Neural progenitor cell (in vitro differentiated cells): ENCODE measurements at regions not wholly inside any gene's neighbourhood (a gene's known extent, or its start where the extent isn't known, plus 50 kb on each side); places are given as distances from the start of the nearest gene placed in this dataset.

Experiments used
- DNase-seq: peaks from one replicate; pipeline ENCODE4 v3.0.0-alpha.2; 2016; ENCODE audit warnings: low spot score
- H2AFZ ChIP-seq: fragments of 200-600 bp; sonication (generic); replicated peaks from 2 replicates; pipeline ENCODE4 v1.6.1; 2016; ENCODE audit warnings: antibody characterized with exemption
- H3F3A ChIP-seq: fragments of 200-600 bp; sonication (generic); 2 replicates; pipeline ENCODE4 v1.6.1; 2016; ENCODE audit warnings: antibody characterized with exemption, low read depth
- H3K27ac ChIP-seq: fragments of 200-600 bp; sonication (generic); 2 replicates; pipeline ENCODE4 v1.5.1; 2016; ENCODE audit warnings: mild to moderate bottlenecking
- H3K27me3 ChIP-seq: fragments of 200-600 bp; sonication (generic); 2 replicates; pipeline ENCODE4 v1.6.1; 2016; ENCODE audit warnings: mild to moderate bottlenecking, moderate library complexity
- H3K36me3 ChIP-seq: fragments of 200-600 bp; sonication (generic); 2 replicates; pipeline ENCODE4 v1.5.1; 2016
- H3K4me1 ChIP-seq: fragments of 200-600 bp; sonication (generic); 2 replicates; pipeline ENCODE4 v1.6.1; 2016; ENCODE audit warnings: mixed run types
- H3K4me2 ChIP-seq: fragments of 200-600 bp; sonication (generic); 2 replicates; pipeline ENCODE4 v1.6.1; 2016
- H3K4me3 ChIP-seq: fragments of 200-600 bp; sonication (generic); 2 replicates; pipeline ENCODE4 v1.5.1; 2016
- H3K79me2 ChIP-seq: fragments of 200-600 bp; sonication (generic); 2 replicates; pipeline ENCODE4 v1.6.1; 2016; ENCODE audit warnings: low read depth
- H3K9ac ChIP-seq: fragments of 200-600 bp; sonication (generic); 2 replicates; pipeline ENCODE4 v1.6.1; 2016
- H3K9me3 ChIP-seq: fragments of 200-600 bp; sonication (generic); 2 replicates; pipeline ENCODE4 v1.5.1; 2016; ENCODE audit warnings: low read depth
- H4K20me1 ChIP-seq: fragments of 200-600 bp; sonication (generic); 2 replicates; pipeline ENCODE4 v1.6.1; 2016; ENCODE audit warnings: low read depth
- H3K27ac Mint-ChIP-seq: 3 replicates; pipeline ENCODE4 v1.8.0; 2021; ENCODE audit warnings: mixed read lengths
- H3K27me3 Mint-ChIP-seq: 2 replicates; pipeline ENCODE4 v1.8.0; 2022; ENCODE audit warnings: low read depth, mild to moderate bottlenecking, inconsistent platforms, moderate library complexity, mixed read lengths; ENCODE audit not compliant: insufficient read depth
- H3K36me3 Mint-ChIP-seq: 3 replicates; pipeline ENCODE4 v1.8.0; 2021; ENCODE audit warnings: mixed read lengths
- H3K4me1 Mint-ChIP-seq: 3 replicates; pipeline ENCODE4 v1.8.0; 2021; ENCODE audit warnings: mixed read lengths
- H3K4me3 Mint-ChIP-seq: 3 replicates; pipeline ENCODE4 v1.8.0; 2021; ENCODE audit warnings: mild to moderate bottlenecking, moderate library complexity, mixed read lengths
- H3K9me3 Mint-ChIP-seq: 3 replicates; pipeline ENCODE4 v1.8.0; 2020; ENCODE audit warnings: mixed read lengths
- CTCF ChIP-seq: fragments of 200-600 bp; sonication (generic); IDR thresholded peaks from 2 replicates; pipeline ENCODE4 v1.5.1; 2017; ENCODE audit warnings: antibody characterized with exemption, mild to moderate bottlenecking
- EZH2 ChIP-seq: fragments of 200-600 bp; sonication (generic); IDR thresholded peaks from 2 replicates; pipeline ENCODE4 v1.6.1; 2017; ENCODE audit warnings: antibody characterized with exemption, mild to moderate bottlenecking, moderate library complexity
- EZH2phosphoT487 ChIP-seq: fragments of 200-600 bp; sonication (generic); IDR thresholded peaks from 2 replicates; pipeline ENCODE4 v1.6.1; 2017; ENCODE audit warnings: antibody characterized with exemption

GRCh38 chr9:115507148-115507547 lies 389.2 kb upstream of the TNC start:
- Histone ChIP-seq H3K4me1 (no peaks in the 10 kb centered on the region), H3K9ac (no peak overlapping the region), H3K4me2 (no peak overlapping the region), H3K9me3 (no peaks in the 10 kb centered on the region), H3K36me3 (no peaks in the 10 kb centered on the region), H3K4me3 (no peak overlapping the region), H3F3A (no peaks in the 10 kb centered on the region), H3K79me2 (no peaks in the 10 kb centered on the region), H3K27ac (no peak overlapping the region), H4K20me1 (no peaks in the 10 kb centered on the region), H2AFZ (peak overlapping the region; percentile 70), H3K27me3 (no peaks in the 10 kb centered on the region)
- Mint-ChIP-seq H3K4me1 (no peaks in the 10 kb centered on the region), H3K27me3 (no peaks in the 10 kb centered on the region), H3K4me3 (no peak overlapping the region), H3K36me3 (no peaks in the 10 kb centered on the region), H3K9me3 (no peaks in the 10 kb centered on the region), H3K27ac (no peak overlapping the region)
- DNase-seq: no peak
- no peak for TF ChIP-seq CTCF
- TF ChIP-seq EZH2: no peak
- no peak for TF ChIP-seq EZH2phosphoT487

- Mint-ChIP-seq H3K4me3 (no peak overlapping the region), H3K4me1 (no peaks in the 10 kb centered on the region), H3K27ac (no peak overlapping the region), H3K36me3 (no peaks in the 10 kb centered on the region), H3K9me3 (no peaks in the 10 kb centered on the region), H3K27me3 (no peaks in the 10 kb centered on the region)
- no peaks in the 10 kb centered on the region for H3F3A ChIP-seq
- H3K27ac ChIP-seq: no peak overlapping the region
- no peaks in the 10 kb centered on the region for H3K9me3 ChIP-seq
- no peak for TF ChIP-seq CTCF
- no peak for TF ChIP-seq EZH2phosphoT487
- TF ChIP-seq EZH2: no peak
- no peak for DNase-seq
- H3K9ac ChIP-seq: no peak overlapping the region
- peaks cover 20% of the 10 kb centered on the region for H3K4me1 ChIP-seq
- H2AFZ ChIP-seq: peak overlapping the region; percentile 34
- H3K4me2 ChIP-seq: no peak overlapping the region
- H3K79me2 ChIP-seq: no peaks in the 10 kb centered on the region
- no peaks in the 10 kb centered on the region for H3K36me3 ChIP-seq
- H3K27me3 ChIP-seq: no peaks in the 10 kb centered on the region
- H3K4me3 ChIP-seq: no peak overlapping the region
- no peaks in the 10 kb centered on the region for H4K20me1 ChIP-seq
Observed at GRCh38 chr9:115513148-115513547, 395.2 kb upstream of the TNC start.

- no peak overlapping the region for H3K4me3 ChIP-seq
- H3K79me2 ChIP-seq: no peaks in the 10 kb centered on the region
- no peaks in the 10 kb centered on the region for H3K36me3 ChIP-seq
- H2AFZ ChIP-seq: no peak overlapping the region
- H3K27ac ChIP-seq: no peak overlapping the region
- no peaks in the 10 kb centered on the region for H4K20me1 ChIP-seq
- Mint-ChIP-seq H3K36me3 (no peaks in the 10 kb centered on the region), H3K4me3 (no peak overlapping the region), H3K27ac (no peak overlapping the region), H3K4me1 (no peaks in the 10 kb centered on the region), H3K27me3 (no peaks in the 10 kb centered on the region), H3K9me3 (no peaks in the 10 kb centered on the region)
- H3K9ac ChIP-seq: no peak overlapping the region
- H3K9me3 ChIP-seq: no peaks in the 10 kb centered on the region
- peaks cover 20% of the 10 kb centered on the region for H3K4me1 ChIP-seq
- peak overlapping the region; percentile 24 for H3K4me2 ChIP-seq
- no peak for DNase-seq
- no peaks in the 10 kb centered on the region for H3K27me3 ChIP-seq
- no peaks in the 10 kb centered on the region for H3F3A ChIP-seq
- TF ChIP-seq EZH2: no peak
- TF ChIP-seq CTCF: no peak
- no peak for TF ChIP-seq EZH2phosphoT487
Observed at GRCh38 chr9:115514454-115514853, 396.5 kb upstream of the TNC start.
